Type B pancreatic cell (in vitro differentiated cells): ENCODE measurements at regions not wholly inside any gene's neighbourhood (a gene's known extent, or its start where the extent isn't known, plus 50 kb on each side); places are given as distances from the start of the nearest gene placed in this dataset.

ENCODE experiments used
- DNase-seq: peaks from one replicate; pipeline ENCODE4 v3.0.0; 2021; ENCODE audit warnings: mixed read lengths; ENCODE audit not compliant: unreplicated experiment; ENCODE audit errors: extremely low spot score
- H3K27ac Mint-ChIP-seq: 2 replicates; pipeline ENCODE4 v1.8.0; 2021; ENCODE audit warnings: mild to moderate bottlenecking, mixed read lengths
- H3K27me3 Mint-ChIP-seq: 2 replicates; pipeline ENCODE4 v1.8.0; 2021; ENCODE audit warnings: mixed read lengths
- H3K36me3 Mint-ChIP-seq: 2 replicates; pipeline ENCODE4 v1.8.0; 2021; ENCODE audit warnings: mixed read lengths
- H3K4me1 Mint-ChIP-seq: one replicate; pipeline ENCODE4 v1.8.0; 2021; ENCODE audit warnings: mixed read lengths; ENCODE audit not compliant: unreplicated experiment
- H3K4me3 Mint-ChIP-seq: 2 replicates; pipeline ENCODE4 v1.8.0; 2021; ENCODE audit warnings: mild to moderate bottlenecking, mixed read lengths
- H3K9me3 Mint-ChIP-seq: 2 replicates; pipeline ENCODE4 v1.8.0; 2021; ENCODE audit warnings: mixed read lengths
- TF ChIP-seq, protein P1 (sequence below): fragments of 200-600 bp; sonication (generic); conservative IDR thresholded peaks from 2 replicates; pipeline ENCODE4 v1.5.0; 2021; ENCODE audit warnings: antibody characterized with exemption, mild to moderate bottlenecking

DNA sequence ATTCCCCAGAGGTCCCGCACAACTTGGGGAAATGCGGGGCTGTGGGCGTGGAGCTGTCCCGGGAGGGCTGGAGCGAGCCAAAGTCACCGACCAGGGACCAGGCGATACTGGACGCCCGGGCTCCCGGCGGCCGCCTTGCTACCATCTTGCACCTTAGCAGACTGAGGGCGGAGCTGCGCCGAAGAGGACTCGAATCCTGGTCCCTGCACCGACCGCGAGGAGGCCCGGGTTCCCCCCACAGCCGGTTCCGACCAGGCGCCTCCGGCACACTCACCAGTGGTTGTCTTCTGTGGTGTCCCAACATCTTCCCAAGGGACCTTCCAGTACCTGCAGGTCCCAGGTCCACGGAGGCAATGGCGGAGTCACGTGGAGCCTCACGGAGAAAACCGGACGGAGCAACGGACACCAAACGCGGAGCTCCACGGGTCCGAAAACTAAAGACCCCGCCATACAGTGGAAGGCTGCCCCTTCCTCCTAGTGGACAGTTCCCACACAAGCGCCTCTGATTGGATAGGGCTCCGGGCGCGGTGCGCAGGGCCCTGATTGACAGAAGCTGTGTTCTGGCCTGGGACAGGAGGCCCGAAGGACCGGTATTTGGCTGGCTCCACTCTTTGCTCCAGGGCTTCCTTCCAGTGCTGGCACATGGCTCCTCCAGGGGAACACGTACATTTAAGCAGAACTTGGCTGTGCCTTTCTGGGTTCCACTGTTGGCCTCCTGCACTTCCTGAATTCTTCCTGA, 124.6 kb upstream of the ZNF479 start:
- no peaks in the 10 kb centered on the region for H3K36me3 Mint-ChIP-seq
- no peak overlapping the region for H3K27ac Mint-ChIP-seq
- no peaks in the 10 kb centered on the region for H3K27me3 Mint-ChIP-seq
- no peaks in the 10 kb centered on the region for H3K4me1 Mint-ChIP-seq
- peaks cover 4% of the 10 kb centered on the region for H3K9me3 Mint-ChIP-seq
- H3K4me3 Mint-ChIP-seq, result no peak overlapping the region
- TF ChIP-seq, protein P1, sequence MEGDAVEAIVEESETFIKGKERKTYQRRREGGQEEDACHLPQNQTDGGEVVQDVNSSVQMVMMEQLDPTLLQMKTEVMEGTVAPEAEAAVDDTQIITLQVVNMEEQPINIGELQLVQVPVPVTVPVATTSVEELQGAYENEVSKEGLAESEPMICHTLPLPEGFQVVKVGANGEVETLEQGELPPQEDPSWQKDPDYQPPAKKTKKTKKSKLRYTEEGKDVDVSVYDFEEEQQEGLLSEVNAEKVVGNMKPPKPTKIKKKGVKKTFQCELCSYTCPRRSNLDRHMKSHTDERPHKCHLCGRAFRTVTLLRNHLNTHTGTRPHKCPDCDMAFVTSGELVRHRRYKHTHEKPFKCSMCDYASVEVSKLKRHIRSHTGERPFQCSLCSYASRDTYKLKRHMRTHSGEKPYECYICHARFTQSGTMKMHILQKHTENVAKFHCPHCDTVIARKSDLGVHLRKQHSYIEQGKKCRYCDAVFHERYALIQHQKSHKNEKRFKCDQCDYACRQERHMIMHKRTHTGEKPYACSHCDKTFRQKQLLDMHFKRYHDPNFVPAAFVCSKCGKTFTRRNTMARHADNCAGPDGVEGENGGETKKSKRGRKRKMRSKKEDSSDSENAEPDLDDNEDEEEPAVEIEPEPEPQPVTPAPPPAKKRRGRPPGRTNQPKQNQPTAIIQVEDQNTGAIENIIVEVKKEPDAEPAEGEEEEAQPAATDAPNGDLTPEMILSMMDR, result no peak
- peak; percentile 65 for DNase-seq

- H3K9me3 Mint-ChIP-seq, result peaks cover 21% of the 10 kb centered on the region
- no peaks in the 10 kb centered on the region for H3K4me1 Mint-ChIP-seq
- TF ChIP-seq, protein P1, result no peak
- no peaks in the 10 kb centered on the region for H3K27me3 Mint-ChIP-seq
- H3K4me3 Mint-ChIP-seq, result no peak overlapping the region
- no peaks in the 10 kb centered on the region for H3K36me3 Mint-ChIP-seq
- H3K27ac Mint-ChIP-seq, result no peak overlapping the region
- DNase-seq, result no peak
Observed at GRCh38 chr7:57274535-57275283, 142.5 kb upstream of the ZNF479 start.

GRCh38 chr7:57300747-57301146, 149.2 kb upstream of the ZNF716 start:
- Mint-ChIP-seq H3K4me3 (no peak overlapping the region), H3K4me1 (no peaks in the 10 kb centered on the region), H3K27ac (no peak overlapping the region), H3K27me3 (no peaks in the 10 kb centered on the region), H3K9me3 (no peaks in the 10 kb centered on the region), H3K36me3 (no peaks in the 10 kb centered on the region)
- TF ChIP-seq, protein P1, result no peak
- DNase-seq, result no peak

DNA sequence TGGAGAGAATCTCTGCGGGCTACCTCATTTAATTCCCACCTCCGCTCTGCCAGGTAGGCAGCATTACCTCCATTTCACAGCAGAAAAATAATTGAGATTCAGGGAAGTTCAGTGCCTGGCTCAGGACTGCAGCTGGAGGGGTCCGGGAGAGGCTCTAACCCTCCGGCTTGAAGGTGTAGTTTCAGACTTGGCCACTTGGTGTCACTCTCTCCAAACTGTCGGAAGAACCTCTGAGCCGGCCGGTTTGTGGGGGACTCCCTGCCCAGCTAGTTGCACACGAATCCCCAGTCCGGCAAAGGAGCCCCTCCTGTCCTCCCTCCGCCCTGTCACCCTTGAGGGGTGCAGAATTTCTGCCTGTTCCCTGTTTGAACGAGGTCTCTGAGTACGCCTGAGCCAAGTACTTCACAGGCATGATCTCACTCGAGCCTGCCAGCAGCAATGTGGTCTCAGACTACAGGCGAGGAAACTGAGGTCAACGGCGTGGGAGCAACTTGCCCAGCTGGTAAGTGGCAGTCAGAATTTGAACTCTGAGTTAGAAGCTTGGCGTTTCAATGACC, 144.7 kb upstream of the ZNF716 start:
- TF ChIP-seq, protein P1, result peak; percentile 18
- no peak overlapping the region for H3K27ac Mint-ChIP-seq

GRCh38 chr7:57308631-57309408, 141.2 kb upstream of the ZNF716 start:
- TF ChIP-seq, protein P1, result peak; percentile 25
- Mint-ChIP-seq H3K4me1 (no peaks in the 10 kb centered on the region), H3K27ac (no peak overlapping the region), H3K36me3 (no peaks in the 10 kb centered on the region), H3K4me3 (no peak overlapping the region), H3K27me3 (no peaks in the 10 kb centered on the region), H3K9me3 (peaks cover 5% of the 10 kb centered on the region)
- DNase-seq, result no peak

More for the DNA sequence above, 144.7 kb upstream of the ZNF716 start:
- H3K36me3 Mint-ChIP-seq, result no peaks in the 10 kb centered on the region
- peaks cover 5% of the 10 kb centered on the region for H3K9me3 Mint-ChIP-seq
- no peaks in the 10 kb centered on the region for H3K4me1 Mint-ChIP-seq
- H3K4me3 Mint-ChIP-seq, result no peak overlapping the region
- no peaks in the 10 kb centered on the region for H3K27me3 Mint-ChIP-seq
- no peak for DNase-seq
